GM12874 (cell line): ENCODE measurements at regions not wholly inside any gene's neighbourhood (a gene's known extent, or its start where the extent isn't known, plus 50 kb on each side); places are given as distances from the start of the nearest gene placed in this dataset.

ENCODE experiments used
- CTCF ChIP-seq: IDR thresholded peaks from 2 replicates; pipeline ENCODE4 v1.5.1; 2011; ENCODE audit warnings: low read depth, mild to moderate bottlenecking, control low read depth, low read length, moderate library complexity; ENCODE audit not compliant: insufficient read depth

GRCh38 chr3:106729481-106729880 lies 647.8 kb upstream of the CCDC54 start:
- TF ChIP-seq CTCF = no peak

- TF ChIP-seq CTCF = no peak
Measured at GRCh38 chr3:106731230-106731629, 646.0 kb upstream of the CCDC54 start.

GRCh38 chr3:106734712-106735111 lies 642.5 kb upstream of the CCDC54 start:
- no peak for TF ChIP-seq CTCF

GRCh38 chr3:106737265-106737664 lies 640.0 kb upstream of the CCDC54 start:
- TF ChIP-seq CTCF = no peak

GRCh38 chr3:106740116-106740515 lies 637.1 kb upstream of the CCDC54 start:
- no peak for TF ChIP-seq CTCF

GRCh38 chr3:106745344-106746168 lies 631.7 kb upstream of the CCDC54 start:
- TF ChIP-seq CTCF = no peak

- TF ChIP-seq CTCF = no peak
Measured at GRCh38 chr3:106746286-106746685, 631.0 kb upstream of the CCDC54 start.
